Endodermal cell (in vitro differentiated cells): ENCODE measurements at regions not wholly inside any gene's neighbourhood (a gene's known extent, or its start where the extent isn't known, plus 50 kb on each side); places are given as distances from the start of the nearest gene placed in this dataset.

Experiments used
- DNase-seq: peaks from one replicate; pipeline ENCODE4 v3.0.0-alpha.2; 2017
- H3K27ac ChIP-seq: 2 replicates; pipeline ENCODE4 v1.5.1; 2013; ENCODE audit warnings: mild to moderate bottlenecking, low read depth, low read length, moderate library complexity
- H3K27me3 ChIP-seq: 2 replicates; pipeline ENCODE4 v1.6.1; 2013; ENCODE audit warnings: mild to moderate bottlenecking, low read length, moderate library complexity; ENCODE audit not compliant: insufficient read depth, control insufficient read depth, poor library complexity, severe bottlenecking
- H3K36me3 ChIP-seq: 2 replicates; pipeline ENCODE4 v1.7.0; 2013; ENCODE audit warnings: mild to moderate bottlenecking, low read length, moderate library complexity; ENCODE audit not compliant: control insufficient read depth, insufficient read depth
- H3K4me1 ChIP-seq: one replicate; pipeline ENCODE4 v1.7.0; 2013; ENCODE audit warnings: low read length; ENCODE audit not compliant: control insufficient read depth, insufficient read depth
- H3K4me3 ChIP-seq: 2 replicates; pipeline ENCODE4 v1.5.1; 2013; ENCODE audit warnings: mild to moderate bottlenecking, low read length, moderate library complexity
- H3K9ac ChIP-seq: 2 replicates; pipeline ENCODE4 v1.6.1; 2013; ENCODE audit warnings: mild to moderate bottlenecking, low read length, moderate library complexity; ENCODE audit not compliant: poor library complexity, severe bottlenecking; ENCODE audit errors: extremely low read depth
- H3K9me3 ChIP-seq: 2 replicates; pipeline ENCODE4 v1.6.1; 2013; ENCODE audit warnings: mild to moderate bottlenecking, low read length, moderate library complexity; ENCODE audit not compliant: control insufficient read depth
- H3K27ac Mint-ChIP-seq: 2 replicates; pipeline ENCODE4 v1.8.0; 2020; ENCODE audit warnings: mixed read lengths
- H3K27me3 Mint-ChIP-seq: 2 replicates; pipeline ENCODE4 v1.8.0; 2021; ENCODE audit warnings: mild to moderate bottlenecking, mixed read lengths; ENCODE audit not compliant: insufficient read depth
- H3K36me3 Mint-ChIP-seq: 2 replicates; pipeline ENCODE4 v1.8.0; 2020; ENCODE audit warnings: low read depth, mixed read lengths
- H3K4me1 Mint-ChIP-seq: 2 replicates; pipeline ENCODE4 v1.8.0; 2020; ENCODE audit warnings: mixed read lengths
- H3K4me3 Mint-ChIP-seq: 2 replicates; pipeline ENCODE4 v1.8.0; 2020; ENCODE audit warnings: mild to moderate bottlenecking, moderate library complexity, mixed read lengths
- H3K9me3 Mint-ChIP-seq: 2 replicates; pipeline ENCODE4 v1.8.0; 2020; ENCODE audit warnings: mild to moderate bottlenecking, mixed read lengths
- CTCF ChIP-seq: fragments of 200-600 bp; sonication (generic); conservative IDR thresholded peaks from 2 replicates; pipeline ENCODE4 v1.5.0; 2021; ENCODE audit warnings: antibody characterized with exemption, mild to moderate bottlenecking
- WGBS, 2 experiments: methylation state at CpG; one replicate each; pipeline versions ENCODE4 v1.1.5 to v1.1.7; 2013; ENCODE audit warnings: missing lambda C conversion rate in 2 of 2, mixed read lengths in 1 of 2; ENCODE audit not compliant: insufficient coverage in 1 of 2, insufficient read length in 1 of 2; 5-methylcytosine and 5-hydroxymethylcytosine counted together

DNA sequence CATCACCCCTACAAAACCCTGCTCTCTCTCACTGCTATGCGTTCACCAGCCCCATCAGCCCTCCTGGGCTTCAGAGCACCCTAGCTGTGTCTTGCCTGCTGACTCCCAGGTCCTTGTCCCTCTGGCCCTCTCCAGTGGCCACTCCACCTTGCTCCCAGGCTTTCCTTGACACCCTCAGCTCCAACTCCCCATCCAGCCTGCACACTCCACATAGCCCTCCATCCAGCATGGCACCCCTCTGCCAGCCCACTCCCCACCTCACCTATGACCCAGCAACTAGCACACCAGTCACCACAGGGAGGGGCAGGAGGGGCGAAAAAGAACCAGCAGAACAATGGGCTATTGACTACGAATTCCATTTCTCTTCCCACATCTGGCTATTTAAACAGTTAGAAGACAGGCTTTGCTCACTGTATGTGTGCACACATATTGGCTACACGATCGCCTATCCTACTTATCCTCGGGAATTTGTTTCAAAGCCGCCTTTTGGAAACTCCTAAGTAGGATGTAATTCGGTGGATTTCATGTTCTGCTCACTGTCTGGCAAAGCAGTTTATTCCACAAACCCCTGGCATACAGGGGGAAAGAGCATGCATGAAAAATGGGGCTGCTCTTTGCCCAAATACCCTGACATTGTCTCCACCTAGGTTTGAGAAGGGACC lies 195.3 kb downstream of the SMAD2 start:
- DNase-seq: peak; percentile 28
- Histone ChIP-seq H3K4me3 (no peak overlapping the region), H3K9ac (no peak overlapping the region), H3K27ac (no peak overlapping the region), H3K36me3 (no peaks in the 10 kb centered on the region), H3K9me3 (no peaks in the 10 kb centered on the region), H3K4me1 (no peaks in the 10 kb centered on the region), H3K27me3 (no peaks in the 10 kb centered on the region)
- Mint-ChIP-seq H3K27me3 (peaks cover 8% of the 10 kb centered on the region), H3K9me3 (peaks cover 4% of the 10 kb centered on the region), H3K4me1 (peaks cover 6% of the 10 kb centered on the region), H3K36me3 (no peaks in the 10 kb centered on the region), H3K27ac (no peak overlapping the region), H3K4me3 (no peak overlapping the region)
- no peak for TF ChIP-seq CTCF
- 90% methylated on average over 7 to 8 of the region's 8 CpGs for WGBS, 2 experiments

DNA sequence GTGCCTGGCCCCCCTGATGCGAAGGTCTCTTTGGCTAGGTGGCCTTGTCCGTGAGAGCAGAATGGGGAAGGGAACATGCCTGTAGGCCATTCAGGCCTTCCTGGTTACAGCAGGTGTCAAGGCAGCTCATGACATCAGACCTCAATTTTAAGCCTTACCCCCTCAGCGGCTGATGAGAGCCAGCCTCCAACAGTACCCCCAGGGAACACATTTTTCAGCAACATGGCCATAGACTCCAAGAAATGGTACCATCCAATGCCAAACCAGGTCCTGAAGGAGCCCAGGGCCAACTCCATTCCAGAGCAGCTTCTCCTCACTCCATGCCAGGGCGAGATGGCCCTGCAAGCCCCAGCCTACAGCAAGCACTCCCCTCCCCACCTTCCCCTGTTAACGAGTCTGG lies 199.2 kb downstream of the SMAD2 start:
- H3K27ac ChIP-seq: no peak overlapping the region
- Mint-ChIP-seq H3K4me3 (no peak overlapping the region), H3K27me3 (peaks cover 6% of the 10 kb centered on the region), H3K27ac (no peak overlapping the region), H3K4me1 (peaks cover 9% of the 10 kb centered on the region), H3K36me3 (no peaks in the 10 kb centered on the region), H3K9me3 (no peaks in the 10 kb centered on the region)
- TF ChIP-seq CTCF: no peak
- no peak for DNase-seq
- no peaks in the 10 kb centered on the region for H3K9me3 ChIP-seq
- H3K36me3 ChIP-seq: no peaks in the 10 kb centered on the region
- WGBS, 2 experiments: 92 to 96% methylated on average over 3 to 5 of the region's 5 CpGs
- H3K4me1 ChIP-seq: no peaks in the 10 kb centered on the region
- H3K9ac ChIP-seq: no peak overlapping the region
- H3K4me3 ChIP-seq: no peak overlapping the region
- H3K27me3 ChIP-seq: no peaks in the 10 kb centered on the region

- Mint-ChIP-seq H3K4me3 (no peak overlapping the region), H3K4me1 (peaks cover 5% of the 10 kb centered on the region), H3K9me3 (no peaks in the 10 kb centered on the region), H3K27me3 (peaks cover 6% of the 10 kb centered on the region), H3K36me3 (no peaks in the 10 kb centered on the region), H3K27ac (no peak overlapping the region)
- no peak overlapping the region for H3K27ac ChIP-seq
- no peaks in the 10 kb centered on the region for H3K36me3 ChIP-seq
- H3K27me3 ChIP-seq: no peaks in the 10 kb centered on the region
- 87 to 89% methylated on average over 3 to 5 of the region's 5 CpGs for WGBS, 2 experiments
- DNase-seq: no peak
- H3K4me3 ChIP-seq: no peak overlapping the region
- TF ChIP-seq CTCF: peak; percentile 49
- H3K9me3 ChIP-seq: no peaks in the 10 kb centered on the region
- no peaks in the 10 kb centered on the region for H3K4me1 ChIP-seq
- H3K9ac ChIP-seq: no peak overlapping the region
Observed at GRCh38 chr18:47730795-47731194, 199.7 kb downstream of the SMAD2 start.
